CD4-positive, alpha-beta T cell (primary cell): ENCODE measurements at regions not wholly inside any gene's neighbourhood (a gene's known extent, or its start where the extent isn't known, plus 50 kb on each side); places are given as distances from the start of the nearest gene placed in this dataset.

Experiments used
- ATAC-seq: fragments of 200-7000 bp; cut with Tn5 transposase; one replicate; pipeline ENCODE4 v1.10.0; 2022; ENCODE audit warnings: mild to moderate bottlenecking; ENCODE audit not compliant: poor library complexity
- CTCF ChIA-PET: fragments of 350-600 bp; sonication (Branson Sonifier 250); formaldehyde crosslinking; loops from one replicate; lab custom pipeline; 2021; ENCODE audit warnings: antibody characterized with exemption, inconsistent platforms; lab: Charles Lee
- POLR2A ChIA-PET: fragments of 350-600 bp; sonication (Branson Sonifier 250); formaldehyde crosslinking; loops from one replicate; lab custom pipeline; 2021; ENCODE audit warnings: antibody characterized with exemption, inconsistent platforms; lab: Charles Lee
- DNase-seq, 14 experiments: peaks; one replicate each; pipeline ENCODE4 v3.0.0-alpha.2; 2013 to 2020; ENCODE audit warnings: mixed read lengths in 2 of 14
- H3K27ac ChIP-seq, 2 donors: one replicate each; pipeline versions ENCODE4 v1.5.1 to v1.7.0; 2013; ENCODE audit warnings: low read length in 2 of 2, low read depth in 1 of 2, mild to moderate bottlenecking in 1 of 2
- H3K27me3 ChIP-seq, 2 experiments: 1 replicate in 1 of 2; 2 replicates in 1 of 2; pipeline versions ENCODE4 v1.6.1 to v1.7.0; 2013; ENCODE audit warnings: low read length in 2 of 2, control low read depth in 1 of 2, mild to moderate bottlenecking in 1 of 2, moderate library complexity in 1 of 2; ENCODE audit not compliant: insufficient read depth in 2 of 2, control insufficient read depth in 1 of 2
- H3K36me3 ChIP-seq: one replicate; pipeline ENCODE4 v1.6.1; 2013; ENCODE audit warnings: low read length, control low read depth; ENCODE audit not compliant: insufficient read depth
- H3K4me1 ChIP-seq: one replicate; pipeline ENCODE4 v1.6.1; 2013; ENCODE audit warnings: low read length, control low read depth; ENCODE audit not compliant: insufficient read depth
- H3K4me3 ChIP-seq: one replicate; pipeline ENCODE4 v1.5.1; 2013; ENCODE audit warnings: mild to moderate bottlenecking, low read length, moderate library complexity
- H3K9me3 ChIP-seq, 2 experiments: 1 replicate in 1 of 2; 2 replicates in 1 of 2; pipeline versions ENCODE4 v1.6.1 to v1.7.0; 2013; ENCODE audit warnings: low read length in 2 of 2, mild to moderate bottlenecking in 2 of 2, control low read depth in 1 of 2, moderate library complexity in 1 of 2; ENCODE audit not compliant: control insufficient read depth in 1 of 2, insufficient read depth in 1 of 2
- H3K27ac Mint-ChIP-seq: one replicate; pipeline ENCODE4 v1.8.0; 2020; ENCODE audit warnings: mixed read lengths
- H3K27me3 Mint-ChIP-seq: one replicate; pipeline ENCODE4 v1.8.0; 2021; ENCODE audit warnings: mixed read lengths
- H3K36me3 Mint-ChIP-seq: one replicate; pipeline ENCODE4 v1.8.0; 2021; ENCODE audit warnings: low read depth, mixed read lengths
- H3K4me1 Mint-ChIP-seq: one replicate; pipeline ENCODE4 v1.8.0; 2021; ENCODE audit warnings: low read depth, mixed read lengths
- H3K4me3 Mint-ChIP-seq: one replicate; pipeline ENCODE4 v1.8.0; 2020; ENCODE audit warnings: mild to moderate bottlenecking, mixed read lengths
- H3K9me3 Mint-ChIP-seq: one replicate; pipeline ENCODE4 v1.8.0; 2020; ENCODE audit warnings: mixed read lengths
- intact Hi-C, 2 experiments: fragments of 100-400 bp; cut with DNase I in 1 of 2; cut with micrococcal nuclease in 1 of 2; formaldehyde crosslinking; loops; one replicate each; pipeline versions ENCODE4 v1.15.1 to v1.9.0; 2023 to 2025; cut with DNase I, micrococcal nuclease
- TF ChIP-seq, protein P1 (sequence below): fragments of 200-600 bp; IDR thresholded peaks from one replicate; pipeline ENCODE4 v1.8.0; 2022; ENCODE audit warnings: antibody characterized with exemption, mild to moderate bottlenecking

DNA sequence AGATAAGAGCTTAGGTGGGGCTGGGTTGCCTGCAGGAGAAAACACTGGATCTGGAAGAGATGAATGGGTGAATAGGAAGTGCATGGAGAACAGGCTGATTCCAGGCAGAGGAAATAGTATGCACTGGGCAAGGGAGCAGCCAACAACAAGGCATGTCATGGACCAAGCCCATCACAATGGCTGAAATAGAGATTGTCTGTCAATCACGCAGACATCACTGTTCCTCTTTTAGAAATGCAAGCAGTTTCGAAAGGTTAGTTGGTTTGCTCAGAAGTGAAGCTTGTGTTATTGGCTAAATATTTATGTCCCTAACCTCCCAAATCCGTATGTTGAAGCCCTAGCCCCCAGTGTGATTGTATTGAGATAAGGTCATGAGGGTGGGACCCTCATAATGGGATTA lies 621.7 kb upstream of the CDH11 start:
- Histone ChIP-seq H3K27me3 (no peaks in the 10 kb centered on the region), H3K27ac (no peak overlapping the region), H3K4me3 (no peak overlapping the region), H3K36me3 (no peaks in the 10 kb centered on the region), H3K4me1 (no peaks in the 10 kb centered on the region), H3K9me3 (peaks cover 0 to 9% of the 10 kb centered on the region in 2 experiments)
- CTCF ChIA-PET = no interaction called here
- H3K27ac Mint-ChIP-seq = no peak overlapping the region
- H3K27me3 Mint-ChIP-seq = no peaks in the 10 kb centered on the region
- POLR2A ChIA-PET = no interaction called here
- H3K9me3 Mint-ChIP-seq = no peaks in the 10 kb centered on the region
- no peak overlapping the region for H3K4me3 Mint-ChIP-seq
- intact Hi-C loops = no loop called here
- no peaks in the 10 kb centered on the region for H3K36me3 Mint-ChIP-seq
- ATAC-seq (no peak), DNase-seq (no peak)
- no peaks in the 10 kb centered on the region for H3K4me1 Mint-ChIP-seq
- TF ChIP-seq, protein P1, sequence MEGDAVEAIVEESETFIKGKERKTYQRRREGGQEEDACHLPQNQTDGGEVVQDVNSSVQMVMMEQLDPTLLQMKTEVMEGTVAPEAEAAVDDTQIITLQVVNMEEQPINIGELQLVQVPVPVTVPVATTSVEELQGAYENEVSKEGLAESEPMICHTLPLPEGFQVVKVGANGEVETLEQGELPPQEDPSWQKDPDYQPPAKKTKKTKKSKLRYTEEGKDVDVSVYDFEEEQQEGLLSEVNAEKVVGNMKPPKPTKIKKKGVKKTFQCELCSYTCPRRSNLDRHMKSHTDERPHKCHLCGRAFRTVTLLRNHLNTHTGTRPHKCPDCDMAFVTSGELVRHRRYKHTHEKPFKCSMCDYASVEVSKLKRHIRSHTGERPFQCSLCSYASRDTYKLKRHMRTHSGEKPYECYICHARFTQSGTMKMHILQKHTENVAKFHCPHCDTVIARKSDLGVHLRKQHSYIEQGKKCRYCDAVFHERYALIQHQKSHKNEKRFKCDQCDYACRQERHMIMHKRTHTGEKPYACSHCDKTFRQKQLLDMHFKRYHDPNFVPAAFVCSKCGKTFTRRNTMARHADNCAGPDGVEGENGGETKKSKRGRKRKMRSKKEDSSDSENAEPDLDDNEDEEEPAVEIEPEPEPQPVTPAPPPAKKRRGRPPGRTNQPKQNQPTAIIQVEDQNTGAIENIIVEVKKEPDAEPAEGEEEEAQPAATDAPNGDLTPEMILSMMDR = no peak

DNA sequence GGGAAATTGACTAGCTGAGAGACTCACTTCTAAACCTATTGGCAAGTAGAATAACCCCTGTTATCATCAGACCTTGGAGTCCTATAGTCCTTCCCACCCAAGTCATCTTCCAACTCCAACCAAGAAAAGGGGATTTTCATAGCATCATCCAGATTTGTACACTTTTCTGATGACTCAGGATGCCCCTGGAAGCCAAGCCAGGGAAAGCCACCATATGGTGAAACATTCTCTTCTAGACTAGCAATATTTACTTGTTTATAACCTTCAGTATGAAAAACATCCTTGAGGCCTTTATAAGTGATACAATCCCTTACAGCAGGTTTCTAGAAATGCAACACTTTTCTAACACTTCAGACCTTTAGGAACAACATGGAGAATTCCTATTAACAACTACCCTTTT lies 618.8 kb upstream of the CDH11 start:
- H3K4me1 Mint-ChIP-seq = no peaks in the 10 kb centered on the region
- no peak overlapping the region for H3K4me3 ChIP-seq
- POLR2A ChIA-PET = no interaction called here
- H3K27ac Mint-ChIP-seq = no peak overlapping the region
- H3K36me3 Mint-ChIP-seq = no peaks in the 10 kb centered on the region
- H3K27me3 Mint-ChIP-seq = no peaks in the 10 kb centered on the region
- intact Hi-C loops = no loop called here
- ATAC-seq (no peak), DNase-seq (peak in 1 of 14 experiments; percentile 2)
- TF ChIP-seq, protein P1 = no peak
- no peaks in the 10 kb centered on the region for H3K27me3 ChIP-seq
- H3K9me3 ChIP-seq = peaks cover 0 to 5% of the 10 kb centered on the region in 2 experiments
- no peak overlapping the region for H3K4me3 Mint-ChIP-seq
- H3K9me3 Mint-ChIP-seq = peaks cover 5% of the 10 kb centered on the region
- H3K36me3 ChIP-seq = no peaks in the 10 kb centered on the region
- CTCF ChIA-PET = no interaction called here
- H3K27ac ChIP-seq = no peak overlapping the region
- H3K4me1 ChIP-seq = no peaks in the 10 kb centered on the region

DNA sequence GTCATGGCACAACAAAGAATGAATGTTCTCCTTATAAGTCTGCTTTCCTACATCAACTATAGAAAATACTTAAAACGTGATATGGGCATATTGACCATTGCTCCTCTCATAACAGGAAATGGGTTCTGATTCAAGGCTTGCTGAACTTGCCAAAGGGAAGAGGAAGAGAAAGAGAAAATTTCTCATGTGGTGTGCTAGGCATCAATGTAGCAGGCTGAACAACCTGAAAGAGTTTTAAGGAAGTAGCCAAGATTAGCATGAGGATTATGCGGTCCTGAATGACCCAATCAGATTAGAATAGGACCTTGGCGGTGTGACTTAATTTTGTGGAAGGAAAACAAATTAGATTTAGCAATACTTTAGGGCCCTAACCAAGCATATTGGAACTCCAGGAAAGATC lies 617.7 kb upstream of the CDH11 start:
- POLR2A ChIA-PET = no interaction called here
- Histone ChIP-seq H3K9me3 (peaks cover 0 to 5% of the 10 kb centered on the region in 2 experiments), H3K4me3 (no peak overlapping the region), H3K4me1 (no peaks in the 10 kb centered on the region), H3K27ac (no peak overlapping the region), H3K27me3 (no peaks in the 10 kb centered on the region), H3K36me3 (no peaks in the 10 kb centered on the region)
- H3K27me3 Mint-ChIP-seq = no peaks in the 10 kb centered on the region
- DNase-seq (peak in 3 of 14 experiments; percentile 9 to 24 (median 22)), ATAC-seq (no peak)
- CTCF ChIA-PET = no interaction called here
- no peak overlapping the region for H3K4me3 Mint-ChIP-seq
- intact Hi-C loops = no loop called here
- TF ChIP-seq, protein P1 = no peak
- no peak overlapping the region for H3K27ac Mint-ChIP-seq
- no peaks in the 10 kb centered on the region for H3K4me1 Mint-ChIP-seq
- peaks cover 5% of the 10 kb centered on the region for H3K9me3 Mint-ChIP-seq
- H3K36me3 Mint-ChIP-seq = no peaks in the 10 kb centered on the region
